ENCODE measurements at regions not wholly inside any gene's neighbourhood (a gene's known extent, or its start where the extent isn't known, plus 50 kb on each side); places are given as distances from the start of the nearest gene placed in this dataset.

DNA sequence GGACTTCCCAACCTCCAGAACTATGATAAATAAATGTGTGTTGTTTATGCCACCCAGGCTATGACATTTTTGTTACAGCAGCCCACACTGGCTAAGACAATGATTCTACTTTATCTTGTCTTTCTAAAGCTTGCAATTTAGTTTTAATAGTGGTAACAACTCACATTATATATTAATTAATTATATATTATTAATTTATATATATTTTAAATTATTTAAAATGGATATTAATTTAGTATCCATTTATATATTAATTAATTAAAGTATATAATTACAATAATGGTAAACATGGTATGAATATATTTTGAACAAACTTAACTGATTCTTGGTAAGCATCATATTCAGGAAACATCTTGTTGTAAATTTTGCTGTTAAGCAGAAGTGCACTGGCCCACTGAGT is 863.9 kb downstream of the MCTP2 start:
- DNase-seq = no peak

DNA sequence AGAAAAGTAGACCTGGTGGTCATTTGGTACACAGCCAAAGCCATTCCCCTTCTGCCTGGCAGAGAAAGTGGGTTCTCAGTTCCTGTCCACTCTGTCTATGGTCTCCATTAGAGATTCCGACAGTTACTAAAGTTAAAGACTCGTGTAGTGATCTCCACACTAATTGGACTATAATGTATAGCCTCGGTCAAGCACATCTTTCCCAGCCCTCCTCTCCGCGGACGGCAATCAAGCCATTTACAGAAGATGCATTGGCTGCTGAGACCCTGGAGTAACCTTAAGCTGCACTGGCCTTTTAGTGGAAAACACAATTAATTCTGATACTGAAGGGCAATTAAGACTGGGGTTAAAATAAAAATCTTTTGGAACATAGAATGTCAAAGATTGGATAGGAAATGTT is 865.3 kb downstream of the MCTP2 start:
- DNase-seq = no peak

DNA sequence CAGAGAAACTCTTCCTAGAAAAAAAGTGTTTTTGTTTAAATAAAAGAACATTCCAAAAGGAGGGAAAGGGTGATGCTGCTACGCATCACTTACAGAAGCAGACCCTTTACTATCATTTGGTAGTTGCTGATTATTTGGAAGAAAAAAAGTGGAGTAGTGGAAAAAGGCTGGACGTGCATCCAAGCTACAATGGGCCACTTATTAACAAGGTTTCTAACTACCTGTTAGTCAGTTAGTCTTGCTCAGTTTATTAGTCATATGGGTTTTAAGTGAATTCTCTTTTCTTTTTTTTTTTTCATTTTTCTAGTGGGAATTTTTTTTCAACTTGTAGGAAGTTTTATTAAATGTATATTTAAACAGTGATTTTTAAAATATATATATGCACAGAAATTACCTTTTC is 866.0 kb downstream of the MCTP2 start:
- no peak for DNase-seq

DNA sequence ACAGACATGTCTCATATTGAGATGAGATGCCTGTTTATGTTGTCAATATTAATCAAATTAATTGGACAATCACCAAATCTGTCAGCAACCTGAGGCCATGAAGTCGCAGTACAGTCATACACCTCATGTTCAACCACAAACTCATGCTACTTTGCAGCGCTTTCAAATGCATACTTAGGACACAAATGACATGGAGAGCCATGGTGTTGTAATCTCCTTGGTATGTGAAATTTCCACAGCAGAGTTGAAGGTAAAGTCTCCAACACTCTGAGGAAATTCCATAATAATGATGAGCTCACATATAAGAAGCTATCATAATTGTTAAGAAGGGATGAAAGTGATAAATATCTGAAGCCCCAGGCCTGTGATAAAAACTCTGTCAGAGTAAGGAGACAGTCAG is 873.9 kb downstream of the MCTP2 start:
- DNase-seq = no peak

DNA sequence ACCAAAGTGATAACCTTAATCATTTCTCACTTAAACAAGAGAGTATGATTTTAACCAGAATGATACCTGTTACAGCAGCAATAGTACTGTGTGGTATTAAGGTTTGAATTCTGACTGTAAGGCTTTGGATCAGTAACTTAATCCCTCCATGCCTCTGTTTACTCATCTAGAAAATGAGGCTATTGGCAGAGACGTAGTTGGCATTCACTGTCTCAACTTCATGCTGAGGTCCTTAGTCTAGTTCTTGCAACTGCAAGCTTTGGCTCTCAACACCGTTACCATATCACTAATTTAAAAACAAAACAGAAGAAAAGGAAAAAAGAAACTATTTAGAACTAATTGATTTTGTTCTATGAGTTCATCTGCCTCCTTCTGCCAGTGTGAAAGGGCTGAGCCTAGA is 875.4 kb downstream of the MCTP2 start:
- DNase-seq = no peak

DNA sequence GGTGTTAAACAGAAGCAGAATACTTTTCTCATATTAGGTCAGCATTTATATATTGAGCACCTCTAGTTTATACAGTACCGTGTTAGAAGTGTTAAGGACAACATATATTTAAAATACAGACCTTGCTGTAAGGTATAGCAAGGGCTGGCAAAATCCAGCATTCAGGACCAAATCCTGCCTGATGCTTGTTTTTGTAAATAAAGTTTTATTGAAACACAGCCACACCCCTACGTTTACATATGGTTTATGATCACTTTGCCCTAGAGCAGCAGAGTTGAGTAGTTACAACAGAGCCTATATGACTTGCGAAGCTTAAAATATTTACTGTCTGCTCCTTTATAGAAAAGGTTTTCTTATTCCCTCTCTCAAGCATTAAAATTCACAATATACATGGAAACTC is 877.3 kb downstream of the MCTP2 start:
- no peak for DNase-seq

DNA sequence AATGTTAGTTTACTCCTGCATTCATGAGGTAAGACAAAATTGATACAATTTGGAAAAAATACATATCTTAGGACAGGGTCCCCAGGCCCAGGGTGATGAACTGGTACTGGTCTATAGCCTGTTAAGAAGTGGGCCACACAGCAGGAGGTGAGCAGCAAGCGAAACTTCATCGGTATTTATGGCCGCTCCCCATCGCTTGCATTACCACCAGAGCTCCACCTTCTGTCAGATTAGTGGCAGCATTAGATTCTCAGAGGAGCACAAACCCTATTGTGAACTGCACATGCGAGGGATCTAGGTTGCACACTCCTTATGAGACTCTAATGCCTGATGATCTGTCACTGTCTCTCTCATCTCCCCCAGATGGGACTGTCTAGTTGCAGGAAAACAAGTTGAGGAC is 880.6 kb downstream of the MCTP2 start:
- DNase-seq = no peak

DNA sequence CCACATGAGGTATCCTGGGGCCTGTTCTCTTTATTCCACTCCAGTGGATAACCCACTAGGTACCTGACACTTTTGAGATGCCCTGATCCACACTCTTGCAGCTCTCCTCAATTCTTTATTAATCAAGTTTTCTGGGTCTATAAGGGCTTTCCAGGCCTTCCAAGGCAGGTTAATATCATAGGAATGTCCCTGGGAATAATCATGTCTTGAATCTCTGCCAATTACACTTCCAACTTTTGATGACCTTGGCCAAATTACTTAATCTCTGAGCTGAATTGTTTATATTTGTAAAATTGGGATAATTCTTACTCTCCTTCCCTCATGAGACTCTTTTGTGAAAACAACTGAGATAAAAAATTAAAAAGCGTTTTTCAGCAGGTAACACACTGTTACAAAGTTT is 881.7 kb downstream of the MCTP2 start:
- DNase-seq = no peak

DNA sequence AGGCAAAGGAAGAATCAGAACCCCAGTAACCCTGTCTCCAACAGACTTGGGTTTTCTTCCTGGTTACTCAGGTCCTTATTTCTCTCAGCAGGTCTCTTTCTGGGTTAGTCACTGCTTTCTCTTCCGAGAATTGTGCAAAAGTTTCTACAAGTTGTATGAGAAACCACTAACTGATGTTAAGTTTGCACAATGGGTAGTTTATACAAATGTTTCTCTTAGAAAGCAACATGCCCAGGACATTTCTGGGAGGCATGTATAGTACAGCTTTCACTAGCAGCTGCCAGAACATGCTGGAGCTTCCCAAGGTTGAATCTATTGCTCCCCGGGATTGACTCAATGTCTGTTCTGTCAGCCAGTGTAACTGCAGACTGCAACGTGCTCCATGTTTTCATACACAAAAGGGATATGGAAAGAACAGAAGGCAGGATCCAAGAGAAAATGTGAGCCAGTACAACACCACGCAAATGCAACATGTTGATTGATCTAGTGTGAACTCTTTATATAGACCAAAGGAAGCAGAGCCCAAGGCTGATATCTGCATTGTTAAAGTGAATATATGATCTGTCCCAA is 887.8 kb downstream of the MCTP2 start:
- no peak for DNase-seq

DNA sequence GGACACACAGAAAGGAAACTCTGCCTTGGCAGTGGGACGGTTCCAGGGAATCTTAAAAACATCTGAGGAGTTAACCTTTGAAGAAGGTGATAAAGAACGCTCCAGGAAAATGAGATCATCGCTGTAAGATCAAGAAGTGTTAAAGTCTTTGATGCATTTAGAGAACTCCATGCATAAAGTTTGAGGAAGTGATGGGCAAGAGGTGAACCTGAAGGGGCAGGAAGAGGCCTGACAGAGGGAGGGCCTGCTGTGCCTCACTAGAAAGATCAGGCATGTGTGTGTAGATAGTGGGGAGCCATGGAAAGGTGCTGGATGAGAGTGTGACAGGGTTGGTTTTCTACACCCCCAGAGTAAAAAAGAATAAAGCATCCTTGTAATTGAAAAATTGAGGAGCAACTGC is 889.2 kb downstream of the MCTP2 start:
- no peak for DNase-seq

DNA sequence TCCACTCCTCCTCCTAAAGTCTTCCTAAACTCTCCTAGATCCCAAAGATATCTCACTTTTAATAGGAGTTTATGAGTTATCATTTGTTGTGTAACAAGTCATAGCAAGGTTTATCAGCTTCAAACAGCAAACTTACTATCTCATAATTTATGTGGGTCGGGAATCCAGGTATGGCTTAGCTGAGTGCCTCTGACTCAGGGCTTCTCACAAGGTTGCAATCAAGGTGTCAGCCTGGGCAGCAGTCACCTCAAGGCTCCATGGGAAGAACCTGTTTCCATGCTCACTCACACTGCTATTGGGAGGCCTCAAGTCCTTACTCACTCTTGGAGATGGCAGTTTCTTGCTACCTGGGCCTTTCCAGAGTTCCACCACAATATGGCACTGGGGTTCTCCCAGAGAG is 889.8 kb downstream of the MCTP2 start:
- DNase-seq = no peak

DNA sequence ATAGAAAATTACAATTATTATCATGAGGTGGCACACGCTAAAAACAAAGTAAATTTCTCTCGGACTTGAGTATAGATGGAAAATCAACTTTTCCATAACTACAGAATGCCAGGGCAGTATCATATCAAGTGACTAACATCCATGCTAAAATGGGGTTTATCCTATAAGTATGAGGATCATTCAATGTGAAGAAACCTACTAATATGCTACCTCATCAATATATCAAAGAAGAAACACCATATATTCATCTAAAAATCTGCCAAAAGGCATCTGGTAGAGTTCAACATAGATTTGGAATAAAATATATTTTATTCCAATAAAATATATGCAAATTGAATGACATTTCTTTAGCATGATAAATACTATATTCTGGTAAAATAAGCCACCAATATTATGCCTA is 894.4 kb downstream of the MCTP2 start:
- DNase-seq = no peak

DNA sequence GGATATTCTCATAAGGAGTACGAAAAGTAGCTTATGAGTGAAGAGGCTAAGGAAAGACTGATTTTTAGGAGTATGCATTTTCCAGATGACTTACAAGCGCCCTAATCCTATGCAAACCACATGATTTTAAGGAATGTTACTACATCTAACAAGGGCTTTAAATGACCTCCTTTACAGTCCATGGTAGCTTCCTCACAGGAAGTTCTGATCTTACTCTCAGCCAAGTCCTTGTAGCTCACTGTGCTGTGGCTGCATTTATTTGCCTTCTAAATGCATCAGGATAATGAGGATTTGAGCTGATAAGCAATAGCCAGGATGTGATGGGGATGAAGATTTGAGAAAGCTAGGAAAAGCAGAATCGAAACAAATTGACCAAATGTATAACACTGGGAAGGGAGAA is 896.0 kb downstream of the MCTP2 start:
- no peak for DNase-seq

DNA sequence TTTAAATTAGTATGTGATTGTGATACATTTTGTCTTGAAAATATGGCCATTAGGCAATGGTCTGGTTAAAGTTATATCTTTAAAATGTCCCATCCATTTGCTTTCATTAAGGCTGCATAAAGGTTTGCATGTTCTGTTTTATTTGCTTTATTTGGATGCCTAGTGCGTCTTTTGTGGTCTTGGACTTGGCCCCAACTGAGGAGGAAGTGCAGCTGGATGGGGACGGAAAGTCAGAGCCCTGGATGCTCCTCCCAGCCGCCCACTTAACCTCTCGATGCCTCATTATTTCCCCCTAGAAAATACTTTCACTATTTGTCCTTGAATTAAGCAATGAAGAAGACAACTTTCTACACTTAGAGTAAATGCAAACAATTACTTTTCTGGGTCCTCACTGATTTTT is 898.2 kb downstream of the MCTP2 start:
- DNase-seq = no peak

DNA sequence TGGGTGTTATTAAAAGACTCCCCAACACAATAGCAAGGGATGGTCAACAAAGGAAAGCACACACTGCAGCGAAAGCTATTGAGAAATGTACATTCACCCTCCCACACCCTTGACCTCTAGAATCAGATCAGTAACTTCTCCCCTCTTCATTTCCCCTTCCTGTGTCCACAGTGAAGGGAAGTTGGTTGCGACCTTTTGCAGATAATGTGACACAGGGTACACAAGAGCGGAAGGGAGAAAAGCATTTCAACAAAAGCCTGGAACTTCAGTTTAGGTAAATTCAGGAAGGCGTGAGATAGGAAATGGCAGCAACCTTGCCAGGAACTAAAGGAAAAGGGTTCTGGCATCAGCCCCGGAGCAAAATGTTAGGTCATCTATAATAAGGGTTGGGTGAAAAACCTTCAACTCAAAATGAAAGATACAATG is 899.8 kb downstream of the MCTP2 start:
- no peak for DNase-seq

DNA sequence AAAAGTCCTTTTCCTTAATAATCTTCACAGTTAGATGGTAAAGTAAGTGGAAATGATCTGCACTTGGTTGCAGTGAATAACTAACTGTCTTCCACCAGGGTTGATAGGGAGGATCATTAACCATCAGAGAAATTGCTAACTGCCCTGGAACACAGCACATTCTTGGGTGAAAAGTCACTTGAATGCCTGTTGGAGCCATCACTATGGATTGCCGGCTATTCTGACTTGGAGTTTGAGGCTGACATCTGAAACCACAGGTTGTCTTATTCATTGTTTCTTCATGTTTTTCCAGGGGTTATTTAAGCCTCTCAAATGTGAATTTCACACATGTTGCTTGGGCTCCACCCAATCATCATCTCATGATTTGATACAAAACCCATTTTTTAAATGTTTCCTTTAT is 901.4 kb downstream of the MCTP2 start:
- DNase-seq = no peak

DNA sequence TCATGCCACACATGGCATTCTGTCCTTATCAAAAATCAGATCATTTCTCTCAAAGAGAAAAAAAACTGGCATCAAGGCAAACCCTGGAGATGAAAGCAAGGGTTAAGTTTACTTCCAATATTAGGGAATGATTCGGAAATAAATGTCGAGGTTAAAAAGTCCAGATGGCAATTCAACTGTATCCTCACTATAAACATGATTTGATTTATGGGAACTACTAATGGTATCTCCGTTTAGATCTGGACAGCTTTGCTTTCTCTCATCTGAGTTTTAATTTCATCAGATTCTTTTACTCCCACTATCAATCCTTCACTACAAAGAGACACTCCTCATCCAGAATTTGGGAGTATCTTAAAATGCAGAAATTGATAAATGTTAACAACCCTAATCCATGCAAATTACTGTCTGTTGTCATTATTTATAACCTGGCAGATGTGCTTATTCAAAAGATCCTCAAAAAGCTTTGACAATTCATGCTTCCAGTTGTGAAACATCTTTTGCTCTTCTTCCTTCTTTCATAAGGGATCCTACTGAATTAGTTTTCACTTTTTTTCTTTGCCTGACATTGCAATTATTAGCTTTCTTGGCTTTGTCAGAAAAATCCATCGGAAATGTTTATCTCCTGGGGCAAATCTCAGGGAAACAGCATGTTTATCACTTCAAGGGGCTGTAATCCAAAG is 903.2 kb downstream of the MCTP2 start:
- no peak for DNase-seq

DNA sequence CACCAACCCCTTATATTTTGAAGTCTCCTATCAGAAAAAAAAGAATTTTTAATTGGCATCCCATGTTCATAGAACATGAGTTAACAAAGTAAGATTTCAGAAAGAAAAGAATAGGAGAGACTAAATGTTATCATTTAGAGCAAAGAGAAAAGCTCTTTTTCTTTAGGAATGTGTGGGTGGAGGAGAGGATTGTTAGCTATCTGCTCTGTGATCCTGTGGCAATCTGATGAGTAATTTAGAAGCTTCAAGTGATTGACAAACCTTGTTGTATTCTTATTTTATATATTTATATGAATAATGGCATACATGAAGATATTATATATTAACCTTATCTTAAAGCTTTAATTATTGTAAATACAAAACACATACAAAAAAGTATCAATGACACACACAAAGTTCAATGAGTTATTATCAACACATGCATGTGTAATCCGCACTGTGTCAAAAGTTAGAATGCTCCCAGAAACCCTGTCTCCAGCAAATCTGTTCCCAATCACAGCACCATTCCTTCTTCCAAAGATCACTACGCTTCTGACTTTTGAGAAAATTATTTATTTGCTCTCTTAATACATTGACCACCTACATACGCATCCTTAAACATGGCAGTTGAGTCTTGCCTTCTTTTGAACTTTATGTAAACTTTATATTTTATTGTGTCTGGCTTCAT is 907.4 kb downstream of the MCTP2 start:
- no peak for DNase-seq

DNA sequence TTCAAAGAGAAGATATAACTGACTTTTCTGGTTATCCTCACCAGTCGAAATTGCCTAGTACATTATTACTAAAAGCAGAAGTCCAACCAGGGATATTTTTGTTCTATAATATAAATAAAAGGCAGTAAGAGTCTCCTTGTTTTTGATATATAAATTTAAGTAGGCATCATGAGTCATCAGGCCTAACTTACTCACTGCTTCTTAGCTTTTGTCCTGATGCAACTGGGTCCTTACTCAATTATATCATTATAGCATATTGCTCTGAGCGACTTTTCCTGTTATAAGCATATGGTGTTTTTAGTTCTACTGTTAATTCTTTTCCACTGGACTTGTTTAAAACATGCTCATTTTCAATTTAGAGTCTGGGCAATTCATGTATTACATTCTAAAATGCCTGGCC is 910.1 kb downstream of the MCTP2 start:
- no peak for DNase-seq

DNA sequence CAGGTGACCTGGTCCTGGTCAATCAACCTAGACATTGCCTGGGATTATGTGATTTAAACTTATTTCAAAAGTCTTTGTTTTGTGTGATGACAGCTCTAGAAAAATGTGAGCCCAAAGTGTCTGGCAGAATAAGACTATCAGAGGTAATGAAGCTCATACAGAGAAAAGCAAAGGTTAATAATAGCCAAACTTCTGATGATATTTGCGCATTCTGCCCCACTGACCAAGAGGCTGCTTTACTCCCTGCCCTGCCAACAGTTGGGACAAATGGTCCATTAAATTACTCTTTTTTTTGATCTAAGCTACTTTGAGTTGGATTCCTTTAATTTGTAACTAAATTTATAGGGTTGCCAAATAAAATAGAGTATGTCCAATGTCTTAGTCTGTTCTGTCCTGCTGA is 911.2 kb downstream of the MCTP2 start:
- no peak for DNase-seq

DNA sequence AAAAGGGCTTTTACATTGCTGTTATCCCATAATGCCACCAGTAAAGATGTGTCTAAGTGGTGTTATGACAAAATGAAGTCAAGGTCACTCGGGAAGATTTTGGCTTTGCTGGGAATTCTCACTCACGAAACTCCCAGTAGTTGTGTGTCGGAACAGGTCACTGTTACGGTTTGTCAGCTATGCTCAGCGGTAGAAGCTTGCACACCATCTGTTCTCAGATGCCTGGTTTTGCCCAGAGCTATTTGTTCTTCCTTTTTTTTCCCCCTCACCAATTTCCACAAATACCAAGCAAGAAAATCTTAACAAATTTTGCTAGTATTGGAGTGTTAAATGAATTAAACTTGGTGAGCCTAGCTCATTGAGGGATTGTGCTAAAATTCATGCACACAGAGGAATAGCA is 915.1 kb downstream of the MCTP2 start:
- no peak for DNase-seq

DNA sequence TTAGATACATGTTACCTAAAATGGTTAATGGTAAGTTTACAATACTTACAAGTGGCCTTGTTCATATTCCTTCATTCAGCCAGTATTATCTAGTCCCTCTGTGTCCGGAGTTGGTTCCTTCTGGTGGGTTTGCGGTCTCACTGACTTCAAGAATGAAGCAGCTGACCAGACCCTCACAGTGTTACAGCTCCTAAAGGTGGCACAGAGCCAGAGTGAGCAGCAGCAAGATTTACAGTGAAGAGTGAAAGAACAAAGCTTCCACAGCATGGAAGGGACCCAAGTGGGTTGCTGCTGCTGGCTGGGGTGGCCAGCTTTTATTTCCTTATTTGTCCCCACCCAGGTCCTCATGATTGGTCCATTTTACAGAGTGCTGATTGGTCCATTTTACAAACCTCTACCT is 916.8 kb downstream of the MCTP2 start:
- no peak for DNase-seq

DNA sequence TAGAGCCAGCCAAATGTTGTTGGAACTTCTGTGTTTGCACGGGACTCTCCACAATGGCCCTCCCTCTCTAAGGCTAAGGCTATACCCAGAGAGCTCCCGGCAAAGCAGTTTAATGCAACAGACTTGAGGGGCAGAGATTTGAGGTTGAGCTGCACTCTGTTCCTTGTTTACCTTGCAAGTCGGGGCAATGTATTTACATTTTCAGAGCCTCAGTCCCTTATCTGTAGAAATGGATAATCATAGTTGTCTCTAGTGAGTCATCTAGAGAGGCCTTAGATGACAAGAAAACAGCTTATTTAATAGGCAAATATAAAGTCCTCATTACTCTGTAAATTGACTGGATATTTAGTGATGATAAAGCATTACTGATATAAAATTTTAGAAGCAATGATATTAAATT is 917.7 kb downstream of the MCTP2 start:
- no peak for DNase-seq

DNA sequence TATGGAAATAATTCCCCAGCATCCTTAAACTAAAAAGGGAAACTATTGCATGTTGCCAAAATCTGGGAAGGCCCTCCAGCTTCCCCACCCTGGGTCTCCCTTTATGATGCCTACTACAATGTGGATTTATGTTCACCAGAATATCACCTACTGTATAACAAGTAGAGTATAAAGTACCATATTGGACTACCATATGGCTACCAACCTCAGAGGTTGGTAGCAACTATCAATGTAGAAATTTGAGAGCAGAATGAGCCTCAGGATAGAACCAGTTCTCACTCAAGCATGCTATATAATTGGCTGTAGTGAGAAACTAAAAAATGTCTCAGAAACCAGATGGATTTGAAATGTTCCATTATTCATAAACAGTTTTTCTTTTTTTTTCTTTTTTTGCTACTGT is 918.4 kb downstream of the MCTP2 start:
- DNase-seq = no peak

DNA sequence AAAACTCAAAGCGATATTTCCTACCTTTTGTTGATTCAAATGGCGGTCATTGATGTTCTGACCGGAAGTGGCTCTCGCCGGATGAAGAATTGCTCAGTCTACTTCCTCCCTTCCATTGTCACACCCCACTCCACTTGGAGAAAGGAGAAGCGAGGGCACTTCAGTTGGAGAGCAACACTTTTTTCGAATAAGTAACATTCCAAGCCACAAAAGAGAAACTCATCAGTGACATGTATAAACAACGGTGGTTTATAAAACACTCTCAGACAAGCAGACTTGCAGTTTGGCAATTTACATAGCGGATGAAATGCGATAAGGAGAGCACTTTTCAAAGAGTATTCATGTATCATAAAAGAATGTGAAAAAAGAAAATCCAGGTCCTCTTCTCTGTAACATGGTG is 919.1 kb downstream of the MCTP2 start:
- DNase-seq = no peak

Data from NCI-H2171 (cell line).